GM21786 (cell line): ENCODE measurements at regions not wholly inside any gene's neighbourhood (a gene's known extent, or its start where the extent isn't known, plus 50 kb on each side); places are given as distances from the start of the nearest gene placed in this dataset.
A peak's percentile ranks its signal among the peaks of the same experiment; 100 is the strongest.

ENCODE experiments used
- ATAC-seq: cut with Tn5 transposase; IDR thresholded peaks from one replicate; pipeline ENCODE4 v1.9.1; 2021; ENCODE audit not compliant: unreplicated experiment

DNA sequence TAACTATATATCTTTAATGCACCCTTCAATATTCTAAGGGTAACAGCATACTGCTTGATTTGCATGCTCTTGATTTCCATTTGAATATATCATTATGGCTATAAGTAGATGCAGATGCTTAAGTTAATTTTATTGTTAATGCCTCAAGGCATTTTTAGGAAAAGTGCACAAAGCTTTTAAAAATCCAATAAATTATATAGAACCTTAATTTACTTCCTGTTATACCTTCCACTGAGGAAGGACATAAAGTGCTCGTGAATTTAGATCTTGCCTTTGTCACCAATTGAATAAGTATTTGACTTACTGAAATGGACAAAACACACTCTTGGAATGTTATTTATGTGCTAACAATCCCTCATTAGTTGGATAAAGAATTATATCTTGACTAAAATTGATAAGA lies 276.7 kb upstream of the CCDC54 start:
- ATAC-seq, result no peak

DNA sequence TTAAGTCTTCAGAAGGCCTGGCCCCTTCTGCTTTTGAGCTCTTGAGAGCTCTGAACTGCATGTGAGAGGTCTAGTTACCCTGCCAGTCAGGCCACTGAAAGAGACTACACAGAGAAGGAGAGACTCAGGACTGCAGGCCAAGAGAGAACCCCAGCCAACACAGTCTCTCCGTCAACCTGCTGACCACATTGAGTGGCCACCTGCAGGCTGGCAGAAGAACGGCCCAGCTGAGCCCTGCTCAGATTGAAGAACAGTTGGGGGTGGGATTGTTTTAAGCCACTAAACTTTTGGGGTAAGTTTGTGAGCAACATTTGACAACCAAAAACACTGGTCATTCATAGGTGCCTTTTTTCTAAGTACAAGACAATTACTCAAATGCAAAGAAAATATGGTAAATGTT lies 273.5 kb upstream of the CCDC54 start:
- ATAC-seq, result no peak

DNA sequence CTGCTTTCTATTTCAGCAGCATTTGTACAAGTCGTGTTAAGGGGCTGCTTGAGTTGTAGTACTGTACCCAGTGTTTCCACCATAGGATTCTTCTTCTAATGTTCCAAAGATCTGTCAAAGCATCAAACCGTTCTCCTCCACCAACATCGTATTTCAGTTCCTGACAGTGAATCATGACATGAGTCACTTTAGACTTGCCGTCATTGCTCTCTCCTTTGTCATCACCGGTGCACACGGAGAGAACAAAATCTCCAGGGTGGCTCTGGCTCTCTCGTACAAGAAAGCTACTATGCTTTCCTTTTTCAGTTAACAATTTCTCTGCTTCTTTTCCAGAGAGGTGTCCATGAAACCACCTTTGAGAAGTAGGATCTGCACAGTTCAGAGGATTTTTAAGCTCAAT lies 270.9 kb upstream of the CCDC54 start:
- ATAC-seq, result no peak

DNA sequence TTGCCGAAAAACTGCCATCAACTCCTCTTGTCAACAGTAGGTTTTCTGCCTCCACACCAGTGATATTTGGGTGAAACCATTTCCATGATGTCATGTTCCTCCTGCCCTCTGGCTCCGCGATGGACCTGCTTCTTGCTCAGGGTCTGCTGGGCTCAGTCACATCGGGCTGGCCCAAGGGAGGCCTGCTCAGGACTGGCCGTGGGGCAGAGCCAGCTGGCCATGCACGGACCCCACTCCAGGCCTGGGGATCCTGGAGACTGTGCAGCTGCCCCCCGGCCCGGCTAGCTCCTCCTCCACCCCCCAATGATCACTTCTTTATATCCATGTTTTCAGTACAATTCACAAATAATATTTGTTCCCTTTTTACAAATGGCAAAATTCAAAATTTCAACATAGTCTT lies 270.3 kb upstream of the CCDC54 start:
- no peak for ATAC-seq

DNA sequence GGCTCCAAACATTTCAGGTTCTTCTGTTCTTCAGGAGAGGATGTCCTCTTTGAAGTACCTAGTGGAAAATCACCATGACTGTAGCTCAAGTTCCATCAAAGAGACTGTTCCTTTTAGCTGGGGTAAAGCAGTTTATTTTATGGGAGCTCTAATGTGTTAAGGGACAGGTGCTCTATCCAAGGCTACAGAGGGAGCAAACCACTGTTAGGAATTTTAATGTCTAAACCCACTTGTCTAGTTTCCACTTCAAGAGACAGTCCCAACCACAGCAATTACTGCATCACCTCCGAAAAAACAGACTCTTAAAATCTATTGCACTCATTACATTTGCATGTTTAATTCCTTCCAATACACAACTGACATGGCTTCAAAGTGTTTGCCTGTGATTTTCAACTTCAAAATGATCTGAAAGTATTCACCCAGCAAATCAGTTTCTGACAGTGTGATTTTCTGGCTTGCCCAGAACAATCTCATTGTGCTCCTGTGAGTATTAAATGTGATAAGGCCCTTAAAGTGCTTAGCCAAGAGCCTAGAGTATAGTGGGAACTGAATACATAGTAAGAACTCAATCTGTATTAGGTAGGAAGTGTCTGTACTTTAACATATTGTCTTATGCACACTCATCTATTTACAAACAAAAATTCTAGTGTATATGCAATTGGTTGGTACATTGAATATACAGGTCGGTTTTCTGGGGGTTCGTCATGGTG lies 266.5 kb upstream of the CCDC54 start:
- ATAC-seq, result no peak

DNA sequence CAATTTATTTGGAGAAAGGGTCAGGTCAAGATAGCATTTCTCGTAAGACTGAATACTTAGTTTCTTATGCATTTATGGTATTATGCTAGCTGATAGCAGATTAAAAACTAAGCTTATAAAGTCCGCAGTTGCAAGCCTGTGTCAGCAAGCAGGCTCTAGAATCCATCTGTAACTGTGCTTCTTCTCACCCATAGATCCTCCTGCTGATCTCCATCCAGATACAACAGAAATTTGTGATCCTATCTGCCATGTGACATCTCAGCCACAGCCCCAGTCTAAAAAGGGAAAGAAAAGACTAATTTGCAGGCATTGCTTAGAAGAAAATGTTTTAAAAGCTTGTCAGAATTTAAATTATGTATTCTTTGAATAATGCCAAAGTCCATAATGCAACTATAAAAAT lies 265.4 kb upstream of the CCDC54 start:
- ATAC-seq, result no peak

DNA sequence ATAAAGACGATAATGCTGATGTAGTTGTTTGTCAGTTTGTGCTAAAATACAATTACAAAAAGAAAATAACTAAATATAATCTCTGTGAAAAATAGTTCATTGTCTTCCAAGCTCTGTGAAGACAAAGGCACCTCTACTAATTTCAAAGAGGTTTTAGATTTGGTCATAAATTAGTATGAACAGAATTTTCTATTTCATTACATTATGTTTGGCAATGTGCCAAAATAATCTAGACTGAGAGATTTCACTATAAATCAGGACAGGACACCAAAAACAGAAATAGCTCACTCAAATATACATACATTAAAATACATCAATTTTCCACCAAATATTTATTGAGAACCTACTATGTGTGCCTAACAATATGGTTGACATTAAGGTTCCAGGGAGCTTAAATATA lies 264.9 kb upstream of the CCDC54 start:
- no peak for ATAC-seq

DNA sequence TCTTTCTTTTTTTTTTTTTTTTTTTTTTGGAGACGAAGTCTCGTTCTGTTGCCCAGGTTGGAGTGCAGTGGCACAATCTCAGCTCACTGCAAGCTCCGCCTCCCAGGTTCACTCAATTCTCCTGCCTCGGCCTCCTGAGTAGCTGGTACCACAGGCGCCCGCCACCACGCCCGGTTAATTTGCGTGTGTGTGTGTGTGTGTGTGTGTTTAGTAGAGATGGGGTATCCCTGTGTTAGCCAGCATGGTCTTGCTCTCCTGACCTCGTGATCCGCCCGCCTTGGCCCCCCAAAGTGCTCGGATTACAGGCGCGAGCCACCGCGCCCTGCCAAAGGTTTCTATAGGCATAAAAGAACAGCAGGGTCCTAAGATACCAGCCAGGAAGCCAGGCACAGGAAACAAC lies 261.0 kb upstream of the CCDC54 start:
- no peak for ATAC-seq

DNA sequence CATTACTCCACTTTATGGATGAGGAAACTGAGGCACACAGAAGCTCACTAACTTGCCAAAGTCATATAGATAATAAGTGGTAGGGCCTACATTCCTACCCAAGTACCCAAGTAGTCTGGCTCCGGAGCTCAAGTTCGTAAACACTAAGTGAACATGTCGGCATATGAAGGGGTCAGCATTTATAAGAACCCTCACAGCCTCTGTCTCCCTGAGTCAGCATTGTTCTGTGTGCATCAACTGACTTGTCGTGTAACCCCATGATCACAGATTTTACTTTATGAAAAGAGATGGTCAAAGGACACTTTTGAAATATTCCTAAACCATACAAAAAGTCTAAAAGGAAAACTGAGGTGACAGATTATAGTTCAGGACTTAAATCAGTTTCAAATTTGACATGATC lies 260.1 kb upstream of the CCDC54 start:
- no peak for ATAC-seq

DNA sequence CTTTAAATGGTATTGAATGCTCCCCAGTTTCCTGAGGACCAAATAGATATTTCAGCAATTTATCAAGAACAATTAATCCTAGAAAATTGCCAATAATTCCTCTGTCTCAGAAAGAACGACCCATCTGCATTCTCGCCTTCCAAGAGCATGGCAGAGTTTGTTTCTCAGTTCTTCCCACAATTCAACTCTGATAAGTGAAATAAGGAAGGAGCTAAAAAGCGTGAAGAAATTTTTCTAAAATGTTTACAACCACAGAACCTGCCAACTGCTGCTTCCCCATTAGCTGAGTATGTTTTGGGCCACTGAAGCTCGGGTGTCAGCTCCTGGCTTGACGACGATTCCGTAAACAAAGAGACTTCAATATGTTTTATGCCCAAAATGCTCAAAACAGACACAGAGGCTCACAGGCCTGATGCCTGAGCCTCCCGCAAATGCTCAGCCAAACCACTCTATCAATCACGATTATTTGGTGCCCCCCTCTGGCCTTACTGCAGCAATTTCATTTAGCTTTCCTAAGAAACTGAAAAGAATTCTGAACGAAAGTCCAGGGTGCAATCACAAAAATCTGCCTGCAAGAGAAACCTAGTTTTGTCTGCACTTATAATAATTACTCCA lies 259.2 kb upstream of the CCDC54 start:
- ATAC-seq, result peak; percentile 65

DNA sequence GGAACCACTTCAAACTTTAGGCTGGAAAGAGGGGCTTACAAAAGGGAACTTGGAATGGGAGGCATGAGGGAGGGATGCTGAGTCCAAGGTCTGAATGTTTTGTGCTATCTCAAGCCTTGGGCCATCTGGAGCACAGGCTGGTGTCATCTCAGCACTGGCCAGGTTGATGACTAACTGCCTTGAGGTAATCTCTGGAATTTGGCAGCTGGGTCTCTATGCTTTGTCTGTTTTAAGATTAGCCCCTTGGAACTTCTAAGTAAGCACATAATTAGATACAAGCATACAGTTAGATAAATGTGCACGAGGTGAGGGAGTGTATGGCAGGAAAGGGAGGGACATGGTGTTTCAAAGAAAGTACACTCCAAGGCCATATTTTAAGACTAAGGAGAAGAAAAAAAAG lies 252.4 kb upstream of the CCDC54 start:
- ATAC-seq, result no peak

DNA sequence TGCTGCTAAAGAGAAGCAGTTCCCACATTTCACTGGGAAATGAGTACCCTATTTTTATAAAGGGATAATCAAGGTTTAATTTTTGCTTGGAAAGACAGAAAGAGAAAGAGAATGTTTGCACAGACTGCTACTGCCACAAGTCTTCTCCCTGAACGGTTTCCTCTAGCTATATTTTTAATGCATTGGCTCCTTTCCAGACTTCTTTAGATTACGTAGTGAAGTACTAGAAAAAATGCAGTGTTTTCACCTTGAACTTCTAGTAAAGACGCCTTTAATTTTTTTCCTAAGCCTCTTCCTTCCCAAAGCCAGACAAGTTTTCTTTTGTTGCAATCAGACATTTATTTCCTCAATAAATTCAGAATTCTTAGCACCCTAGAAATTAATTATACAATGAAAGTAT lies 248.3 kb upstream of the CCDC54 start:
- ATAC-seq, result no peak

DNA sequence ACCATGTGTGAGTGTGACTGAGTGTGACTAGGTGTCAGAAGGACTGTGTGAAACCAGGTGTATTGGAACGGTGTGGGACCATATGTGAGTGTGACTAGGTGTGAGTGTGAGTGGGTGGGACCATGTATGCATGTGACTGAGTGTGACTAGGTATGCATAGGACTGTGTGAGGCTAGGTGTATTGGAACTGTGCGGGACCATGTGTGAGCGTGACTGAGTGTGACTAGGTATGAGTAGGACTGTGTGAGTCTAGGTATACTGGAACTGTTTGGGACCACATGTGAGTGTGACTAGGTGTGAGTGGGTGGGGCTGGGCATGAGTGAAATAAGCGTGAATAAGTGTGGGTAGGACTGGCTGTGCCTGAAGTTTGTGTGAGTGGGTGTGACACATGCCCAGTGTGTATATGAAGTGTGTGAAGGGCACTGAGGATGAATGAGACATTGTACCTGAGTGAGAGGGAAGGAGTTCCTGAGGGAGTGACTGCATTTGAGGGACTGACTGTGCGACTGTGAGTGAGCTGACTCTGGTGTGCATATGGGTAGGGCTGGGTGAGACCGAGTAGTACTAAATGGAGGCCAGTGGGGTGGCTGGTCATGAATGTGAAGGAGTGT lies 247.0 kb upstream of the CCDC54 start:
- ATAC-seq, result no peak

DNA sequence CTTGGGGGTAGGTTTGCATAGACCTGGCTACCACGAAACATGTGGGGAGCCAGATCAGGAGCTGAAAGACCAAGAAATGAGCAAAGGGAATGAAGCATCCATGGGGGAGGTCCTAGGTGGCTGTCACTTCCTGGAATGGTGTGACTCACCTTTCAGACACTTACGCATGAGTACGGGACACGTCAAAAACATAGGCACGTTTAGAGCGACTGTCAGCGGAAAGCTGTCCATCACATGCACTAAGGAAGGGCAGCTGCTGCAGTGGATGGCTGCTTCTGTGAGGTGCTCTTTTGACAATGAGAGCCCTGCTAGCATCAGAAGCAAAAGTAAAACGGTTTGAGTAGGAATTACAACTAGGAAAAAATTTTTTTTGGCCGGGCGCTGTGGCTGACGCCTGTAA lies 244.6 kb upstream of the CCDC54 start:
- no peak for ATAC-seq

DNA sequence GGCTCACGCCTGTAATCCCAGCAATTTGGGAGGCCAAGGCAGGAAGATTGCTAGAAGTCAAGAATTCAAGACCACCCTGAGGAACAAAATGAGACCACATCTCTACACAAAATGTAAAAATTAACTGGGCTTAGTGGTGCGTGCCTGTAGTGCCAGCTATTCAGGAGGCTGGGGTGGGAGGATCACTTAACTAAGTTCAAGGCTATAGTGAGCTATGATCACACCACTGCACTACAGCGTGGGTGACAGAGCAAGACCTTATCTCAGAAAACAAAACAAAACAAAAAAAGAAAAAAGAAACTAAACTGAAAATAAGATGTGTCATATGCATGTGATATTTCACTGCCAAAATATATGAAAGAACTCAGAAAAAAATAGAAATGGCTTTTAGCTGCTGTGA lies 243.3 kb upstream of the CCDC54 start:
- no peak for ATAC-seq

DNA sequence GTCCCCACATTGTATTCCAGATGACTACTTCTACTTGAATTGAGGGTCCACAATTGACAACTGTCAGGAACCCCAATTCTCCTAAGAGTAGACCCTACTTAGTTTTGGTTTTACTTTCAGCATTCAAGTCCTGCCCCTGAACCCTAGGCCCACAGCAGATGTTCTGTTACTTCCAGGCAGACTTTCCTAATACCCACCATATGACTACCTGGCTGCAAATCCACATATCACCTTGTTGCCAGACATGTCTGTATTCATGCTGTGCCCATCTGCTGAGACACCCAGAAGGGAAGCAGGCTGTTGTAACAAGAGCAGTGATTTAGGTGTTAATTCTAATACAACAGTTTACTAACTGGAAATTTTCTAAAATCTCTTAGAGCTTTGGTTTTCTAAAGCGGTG lies 235.1 kb upstream of the CCDC54 start:
- ATAC-seq, result no peak

DNA sequence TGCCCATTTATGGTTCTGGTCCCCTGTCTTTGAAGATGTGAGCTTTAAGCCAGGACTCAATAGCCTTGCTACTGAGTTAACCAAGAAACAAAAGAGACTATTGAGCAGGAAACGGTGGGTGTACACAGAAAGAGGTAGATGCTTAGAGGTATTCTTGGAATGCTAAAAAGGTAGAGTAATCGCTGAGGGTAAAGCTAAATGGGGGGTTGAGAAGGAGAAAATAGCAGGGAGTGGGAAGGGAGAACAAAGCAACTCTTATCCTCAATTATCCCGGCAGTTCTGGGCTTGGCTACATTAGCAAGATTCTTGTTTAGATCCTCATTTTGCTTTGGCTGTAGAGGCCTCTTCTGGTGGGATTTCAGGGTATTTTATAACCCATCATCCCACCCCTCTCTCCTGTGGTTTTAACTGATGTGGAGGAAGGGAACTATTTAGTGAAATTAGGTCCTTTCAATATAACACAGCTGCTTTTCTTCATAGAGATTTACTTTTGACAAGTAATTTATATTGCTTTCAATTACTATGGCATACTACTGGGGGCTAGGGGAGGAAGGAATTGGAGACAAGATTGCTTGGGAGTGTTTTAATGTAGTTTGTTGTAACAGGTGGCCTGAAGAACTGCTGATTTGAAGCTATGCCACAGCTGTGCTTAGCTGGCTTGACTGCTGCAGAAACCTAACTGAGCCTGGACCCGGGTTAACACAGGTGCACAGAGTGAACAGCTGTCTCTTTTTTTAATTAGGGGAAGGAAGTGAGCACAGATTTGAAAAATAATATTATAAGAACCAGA lies 234.3 kb upstream of the CCDC54 start:
- no peak for ATAC-seq

DNA sequence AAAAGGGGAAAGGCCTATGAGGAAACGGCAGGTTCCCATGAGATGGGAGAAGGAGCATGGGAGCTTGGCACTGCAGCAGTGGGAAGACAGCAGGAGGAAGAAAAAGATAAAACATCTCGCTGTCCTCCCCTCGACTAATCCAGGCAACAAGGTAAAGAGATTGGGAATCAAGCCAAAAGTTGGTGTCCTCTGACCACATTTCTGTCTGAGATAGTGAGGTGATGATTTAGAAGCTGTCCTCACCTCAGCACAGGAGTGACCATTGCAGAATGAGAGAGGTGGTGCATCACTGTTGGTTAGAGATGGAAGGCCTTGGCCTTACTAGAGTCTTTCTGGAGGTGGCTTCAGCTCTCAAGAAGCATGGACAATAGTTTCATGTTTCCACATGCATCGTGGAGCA lies 226.6 kb upstream of the CCDC54 start:
- no peak for ATAC-seq

DNA sequence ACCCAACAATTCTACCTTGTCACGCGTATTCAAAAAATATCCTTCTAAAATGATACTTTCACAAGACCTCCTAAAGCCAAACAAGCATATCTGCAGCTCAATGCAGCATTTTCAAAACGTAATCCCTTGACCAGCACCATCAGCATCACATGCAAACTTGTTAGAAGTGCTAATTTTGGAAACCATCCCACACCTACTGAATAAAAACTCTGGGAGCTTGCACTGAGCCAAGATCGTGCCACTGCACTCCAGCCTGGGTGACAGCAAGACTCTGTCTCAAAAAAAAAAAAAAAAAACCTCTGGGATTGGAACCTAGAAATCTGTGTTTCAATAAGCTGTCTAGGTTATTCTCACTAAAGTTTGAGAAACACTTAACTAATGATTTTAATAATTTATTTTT lies 223.3 kb upstream of the CCDC54 start:
- ATAC-seq, result no peak

DNA sequence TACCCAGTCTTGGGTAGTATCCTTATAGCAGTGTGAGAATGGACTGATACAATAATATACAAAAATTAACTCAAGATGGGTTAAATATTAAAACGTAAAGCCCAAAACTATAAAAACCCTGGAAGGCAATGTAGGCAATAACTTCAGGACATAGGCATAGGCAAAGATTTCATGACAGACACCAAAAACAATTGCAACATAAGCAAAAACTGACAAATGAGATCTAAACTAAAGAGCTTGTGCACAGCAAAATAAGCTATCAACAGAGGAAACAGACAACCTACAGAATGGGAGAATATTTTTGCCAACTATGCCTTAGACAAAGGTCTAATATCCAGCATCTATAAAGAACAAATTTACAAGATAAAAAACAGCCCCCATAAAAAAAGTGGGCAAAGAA lies 204.8 kb upstream of the CCDC54 start:
- no peak for ATAC-seq

DNA sequence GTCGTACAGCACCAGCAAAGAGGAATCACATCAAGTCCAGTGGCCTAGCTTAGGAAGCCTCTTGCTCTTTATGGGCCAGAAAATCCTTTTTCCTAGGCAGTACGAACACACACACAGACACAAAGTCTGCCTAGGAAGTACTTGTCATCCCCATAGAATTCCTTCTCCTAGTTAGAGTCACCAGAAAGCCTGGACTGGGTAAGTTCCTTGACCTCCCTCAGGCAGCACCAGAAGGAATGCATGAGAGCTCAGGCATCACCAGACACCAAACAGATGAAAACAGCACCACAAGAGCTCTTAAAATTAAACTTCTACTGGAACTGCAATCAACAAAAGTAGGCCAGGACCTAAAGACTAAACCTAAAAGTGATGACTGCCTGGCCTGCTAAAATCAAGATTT lies 192.9 kb upstream of the CCDC54 start:
- ATAC-seq, result no peak

DNA sequence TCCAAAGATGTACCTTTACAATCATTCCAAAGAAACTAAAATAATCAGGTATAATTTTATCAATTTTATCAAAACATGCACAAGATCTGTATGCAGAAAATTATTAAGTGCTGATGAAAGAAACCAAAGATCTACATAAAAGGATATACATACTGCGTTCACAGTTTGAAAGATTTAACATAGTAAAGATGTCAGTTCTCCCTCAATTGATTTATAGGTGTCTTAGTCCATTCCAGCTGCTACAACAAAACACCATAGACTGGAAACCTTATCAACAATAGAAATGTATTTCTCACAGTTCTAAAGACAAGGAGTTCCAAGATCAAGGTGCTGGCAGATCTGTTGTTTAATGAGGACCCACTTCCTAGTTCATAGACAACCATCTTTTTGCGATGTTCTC lies 189.0 kb upstream of the CCDC54 start:
- no peak for ATAC-seq
